ENCODE measurements at regions not wholly inside any gene's neighbourhood (a gene's known extent, or its start where the extent isn't known, plus 50 kb on each side); places are given as distances from the start of the nearest gene placed in this dataset.

DNA sequence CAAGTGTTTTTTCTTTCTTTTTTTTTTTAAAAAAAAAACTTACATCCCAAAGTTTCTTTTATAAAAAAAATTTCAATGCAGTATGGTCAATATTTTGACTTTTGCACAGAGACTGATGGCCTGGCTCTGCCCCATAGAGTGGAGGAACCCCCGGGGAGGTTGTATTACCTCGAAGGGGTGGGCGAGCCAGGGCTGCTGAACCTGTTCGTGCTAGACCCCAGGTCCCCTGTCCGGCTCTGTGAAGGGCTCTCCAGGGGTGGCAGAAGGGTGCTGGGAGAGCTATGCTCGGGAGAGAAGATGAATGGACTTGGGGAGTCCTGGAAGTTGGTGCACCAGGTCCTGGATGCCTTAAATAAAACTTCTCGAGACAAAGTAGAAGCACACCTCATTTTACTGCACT, 446.4 kb upstream of the KLF6 start:
- no peak overlapping the region for H3K4me3 ChIP-seq (ENCODE audit: control insufficient read depth in 2 of 3, extremely low read depth in 1 of 3, insufficient read depth in 2 of 3, low read depth in 1 of 3, low read length in 3 of 3)
- TF ChIP-seq EZH2 (IDR thresholded peaks at IDR 0.05; ENCODE audit: low read length) (no peak), CTCF (optimal IDR thresholded peaks at IDR 0.05 in 1 of 3, IDR thresholded peaks at IDR 0.05 in 1 of 3, conservative IDR thresholded peaks at IDR 0.05 in 1 of 3; ENCODE audit: extremely low read depth in 1 of 3, insufficient read depth in 2 of 3, low read length in 3 of 3) (no peak)
- H3K9me1 ChIP-seq (ENCODE audit: control insufficient read depth, extremely low read depth, insufficient read depth, low read length) = no peaks in the 10 kb centered on the region
- DNase-seq (ENCODE audit: low read depth, low spot score) = no peak
- H3K9ac ChIP-seq (ENCODE audit: control insufficient read depth, extremely low read depth, insufficient read depth, low read length) = no peak overlapping the region
- H3K4me1 ChIP-seq (ENCODE audit: control insufficient read depth, extremely low read depth, insufficient read depth, low read length) = peaks cover 11% of the 10 kb centered on the region
- H2AFZ ChIP-seq (ENCODE audit: control insufficient read depth, low read length) = no peak overlapping the region
- no peaks in the 10 kb centered on the region for H3K36me3 ChIP-seq (ENCODE audit: control insufficient read depth in 2 of 2, extremely low read depth in 1 of 2, insufficient read depth in 2 of 2, low read length in 2 of 2)
- H3K79me2 ChIP-seq (ENCODE audit: control insufficient read depth, insufficient read depth, low read length) = no peaks in the 10 kb centered on the region
- no peaks in the 10 kb centered on the region for H3K27me3 ChIP-seq (ENCODE audit: control insufficient read depth, extremely low read depth, insufficient read depth, low read length)
- no peak overlapping the region for H3K27ac ChIP-seq (ENCODE audit: control insufficient read depth, insufficient read depth, low read length)
- H4K20me1 ChIP-seq (ENCODE audit: control insufficient read depth, extremely low read depth, insufficient read depth, low read length) = no peaks in the 10 kb centered on the region
- no peaks in the 10 kb centered on the region for H3K9me3 ChIP-seq (ENCODE audit: control insufficient read depth, low read depth, low read length)
- dilution Hi-C loops (cut with MboI; ENCODE audit: extremely low pct_ligation_motif_present, low sequenced_read_pairs) = no loop called here
- H3K4me2 ChIP-seq (ENCODE audit: control insufficient read depth, extremely low read depth, insufficient read depth, low read depth, low read length) = no peak overlapping the region
- FAIRE-seq = no peak

GRCh38 chr10:4230036-4230435, 445.0 kb upstream of the KLF6 start:
- peak; percentile 59 for FAIRE-seq
- Histone ChIP-seq H3K27ac (ENCODE audit: control insufficient read depth, insufficient read depth, low read length) (no peak overlapping the region), H3K27me3 (ENCODE audit: control insufficient read depth, extremely low read depth, insufficient read depth, low read length) (no peaks in the 10 kb centered on the region)

More at GRCh38 chr10:4230036-4230435, 445.0 kb upstream of the KLF6 start:
- Histone ChIP-seq H2AFZ (ENCODE audit: control insufficient read depth, low read length) (no peak overlapping the region), H3K9me1 (ENCODE audit: control insufficient read depth, extremely low read depth, insufficient read depth, low read length) (no peaks in the 10 kb centered on the region), H3K9ac (ENCODE audit: control insufficient read depth, extremely low read depth, insufficient read depth, low read length) (no peak overlapping the region), H4K20me1 (ENCODE audit: control insufficient read depth, extremely low read depth, insufficient read depth, low read length) (no peaks in the 10 kb centered on the region), H3K9me3 (ENCODE audit: control insufficient read depth, low read depth, low read length) (no peaks in the 10 kb centered on the region), H3K4me3 (ENCODE audit: control insufficient read depth in 2 of 3, extremely low read depth in 1 of 3, insufficient read depth in 2 of 3, low read depth in 1 of 3, low read length in 3 of 3) (no peak overlapping the region), H3K36me3 (ENCODE audit: control insufficient read depth in 2 of 2, extremely low read depth in 1 of 2, insufficient read depth in 2 of 2, low read length in 2 of 2) (no peaks in the 10 kb centered on the region), H3K79me2 (ENCODE audit: control insufficient read depth, insufficient read depth, low read length) (no peaks in the 10 kb centered on the region), H3K4me2 (ENCODE audit: control insufficient read depth, extremely low read depth, insufficient read depth, low read depth, low read length) (no peak overlapping the region), H3K4me1 (ENCODE audit: control insufficient read depth, extremely low read depth, insufficient read depth, low read length) (peaks cover 11% of the 10 kb centered on the region)
- DNase-seq (ENCODE audit: low read depth, low spot score) = no peak
- TF ChIP-seq EZH2 (IDR thresholded peaks at IDR 0.05; ENCODE audit: low read length) (no peak), CTCF (optimal IDR thresholded peaks at IDR 0.05 in 1 of 3, IDR thresholded peaks at IDR 0.05 in 1 of 3, conservative IDR thresholded peaks at IDR 0.05 in 1 of 3; ENCODE audit: extremely low read depth in 1 of 3, insufficient read depth in 2 of 3, low read length in 3 of 3) (no peak)
- dilution Hi-C loops (cut with MboI; ENCODE audit: extremely low pct_ligation_motif_present, low sequenced_read_pairs) = no loop called here

All from keratinocyte (primary cell).